H9 (cell line): ENCODE measurements at regions not wholly inside any gene's neighbourhood (a gene's known extent, or its start where the extent isn't known, plus 50 kb on each side); places are given as distances from the start of the nearest gene placed in this dataset.

Source experiments
- DNase-seq: peaks from one replicate; pipeline ENCODE4 v3.0.0-alpha.2; 2017
- H2AFZ ChIP-seq: one replicate; pipeline ENCODE4 v1.6.1; 2013; ENCODE audit warnings: mild to moderate bottlenecking, low read length, control low read depth, moderate library complexity
- H2AK5ac ChIP-seq: 2 replicates; pipeline ENCODE4 v1.6.1; 2013; ENCODE audit warnings: low read length, control low read depth, mixed read lengths; ENCODE audit not compliant: insufficient read length
- H2BK120ac ChIP-seq: one replicate; pipeline ENCODE4 v1.6.1; 2013; ENCODE audit warnings: low read depth, mild to moderate bottlenecking, low read length, control low read depth, inconsistent platforms; ENCODE audit not compliant: poor library complexity, severe bottlenecking
- H2BK12ac ChIP-seq: 2 replicates; pipeline ENCODE4 v1.6.1; 2013; ENCODE audit warnings: low read length, control low read depth, mixed read lengths, low read depth; ENCODE audit not compliant: insufficient read length
- H2BK15ac ChIP-seq: 2 replicates; pipeline ENCODE4 v1.6.1; 2013; ENCODE audit warnings: low read depth, low read length, control low read depth
- H2BK20ac ChIP-seq: one replicate; pipeline ENCODE4 v1.6.1; 2013; ENCODE audit warnings: low read depth, mild to moderate bottlenecking, low read length, control low read depth, inconsistent platforms; ENCODE audit not compliant: poor library complexity, severe bottlenecking
- H2BK5ac ChIP-seq: 2 replicates; pipeline ENCODE4 v1.6.1; 2013; ENCODE audit warnings: low read length, control low read depth, mixed read lengths; ENCODE audit not compliant: insufficient read length
- H3K14ac ChIP-seq: 2 replicates; pipeline ENCODE4 v1.6.1; 2013; ENCODE audit warnings: low read length, control low read depth; ENCODE audit not compliant: insufficient read depth
- H3K18ac ChIP-seq: 2 replicates; pipeline ENCODE4 v1.6.1; 2013; ENCODE audit warnings: low read depth, mild to moderate bottlenecking, mixed read lengths, low read length, control low read depth; ENCODE audit not compliant: insufficient read length
- H3K23ac ChIP-seq: 2 replicates; pipeline ENCODE4 v1.6.1; 2013; ENCODE audit warnings: low read length, control low read depth, mixed read lengths, low read depth; ENCODE audit not compliant: insufficient read length
- H3K23me2 ChIP-seq: 2 replicates; pipeline ENCODE4 v1.6.1; 2013; ENCODE audit warnings: low read depth, mild to moderate bottlenecking, mixed read lengths, low read length, control low read depth; ENCODE audit not compliant: insufficient read length, poor library complexity, severe bottlenecking
- H3K27ac ChIP-seq: 2 replicates; pipeline ENCODE4 v1.5.1; 2013; ENCODE audit warnings: low read length, control low read depth, mixed read lengths, low read depth; ENCODE audit not compliant: insufficient read length
- H3K27me3 ChIP-seq: 2 replicates; pipeline ENCODE4 v1.6.1; 2013; ENCODE audit warnings: low read length, control low read depth, inconsistent platforms; ENCODE audit not compliant: insufficient read depth
- H3K4ac ChIP-seq: 2 replicates; pipeline ENCODE4 v1.6.1; 2013; ENCODE audit warnings: low read depth, mild to moderate bottlenecking, control low read depth, inconsistent platforms, low read length, moderate library complexity
- H3K4me1 ChIP-seq: 2 replicates; pipeline ENCODE4 v1.6.1; 2013; ENCODE audit warnings: low read length, control low read depth, inconsistent platforms; ENCODE audit not compliant: insufficient read depth
- H3K4me2 ChIP-seq: 2 replicates; pipeline ENCODE4 v1.6.1; 2013; ENCODE audit warnings: low read length, control low read depth, mixed read lengths; ENCODE audit not compliant: insufficient read length, insufficient read depth
- H3K56ac ChIP-seq: 2 replicates; pipeline ENCODE4 v1.6.1; 2013; ENCODE audit warnings: low read depth, mild to moderate bottlenecking, mixed read lengths, low read length, control low read depth; ENCODE audit not compliant: insufficient read length
- H3K79me1 ChIP-seq: 2 replicates; pipeline ENCODE4 v1.6.1; 2013; ENCODE audit warnings: low read depth, mild to moderate bottlenecking, moderate library complexity, low read length, control low read depth, inconsistent platforms; ENCODE audit not compliant: insufficient read depth, poor library complexity, severe bottlenecking
- H3K79me2 ChIP-seq: 2 replicates; pipeline ENCODE4 v1.6.1; 2013; ENCODE audit warnings: low read length, control low read depth, inconsistent platforms; ENCODE audit not compliant: insufficient read depth
- H3K9ac ChIP-seq: 2 replicates; pipeline ENCODE4 v1.6.1; 2013; ENCODE audit warnings: low read length, control low read depth, mixed read lengths; ENCODE audit not compliant: insufficient read length; ENCODE audit errors: extremely low read depth
- H3K9me3 ChIP-seq: one replicate; pipeline ENCODE4 v1.6.1; 2013; ENCODE audit warnings: low read depth, low read length, inconsistent platforms; ENCODE audit not compliant: control insufficient read depth
- H3T11ph ChIP-seq: one replicate; pipeline ENCODE4 v1.6.1; 2013; ENCODE audit warnings: mild to moderate bottlenecking, low read length, control low read depth, inconsistent platforms
- H4K20me1 ChIP-seq: one replicate; pipeline ENCODE4 v1.6.1; 2013; ENCODE audit not compliant: control insufficient read depth, insufficient read length, insufficient read depth
- H4K5ac ChIP-seq: 2 replicates; pipeline ENCODE4 v1.6.1; 2013; ENCODE audit warnings: low read depth, mild to moderate bottlenecking, mixed read lengths, low read length, control low read depth; ENCODE audit not compliant: insufficient read length
- H4K8ac ChIP-seq: replicated peaks from 2 replicates; pipeline ENCODE4 v1.6.1; 2013; ENCODE audit warnings: low read length, control low read depth, mixed read lengths, low read depth; ENCODE audit not compliant: insufficient read length
- H4K91ac ChIP-seq: 2 replicates; pipeline ENCODE4 v1.6.1; 2013; ENCODE audit warnings: low read depth, mild to moderate bottlenecking, moderate library complexity, mixed read lengths, low read length, control low read depth; ENCODE audit not compliant: insufficient read length
- H3K27ac Mint-ChIP-seq, 3 experiments: 2 replicates in 2 of 3; 3 replicates in 1 of 3; pipeline ENCODE4 v1.8.0; 2020 to 2021; ENCODE audit warnings: mixed read lengths in 3 of 3, mild to moderate bottlenecking in 1 of 3, moderate library complexity in 1 of 3
- H3K27me3 Mint-ChIP-seq: 2 replicates; pipeline ENCODE4 v1.8.0; 2021; ENCODE audit warnings: low read depth, mild to moderate bottlenecking, moderate library complexity, mixed read lengths
- H3K36me3 Mint-ChIP-seq, 3 experiments: 2 replicates in 2 of 3; 3 replicates in 1 of 3; pipeline ENCODE4 v1.8.0; 2020 to 2021; ENCODE audit warnings: low read depth in 3 of 3, mixed read lengths in 3 of 3; ENCODE audit not compliant: insufficient read depth in 1 of 3
- H3K4me1 Mint-ChIP-seq, 2 experiments: 2 replicates each; pipeline ENCODE4 v1.8.0; 2020; ENCODE audit warnings: mixed read lengths in 2 of 2
- H3K4me3 Mint-ChIP-seq, 2 experiments: 2 replicates in 1 of 2; 3 replicates in 1 of 2; pipeline ENCODE4 v1.8.0; 2020 to 2021; ENCODE audit warnings: mild to moderate bottlenecking in 2 of 2, mixed read lengths in 2 of 2, moderate library complexity in 1 of 2
- H3K9me3 Mint-ChIP-seq, 2 experiments: 2 replicates in 1 of 2; 3 replicates in 1 of 2; pipeline ENCODE4 v1.8.0; 2020; ENCODE audit warnings: mild to moderate bottlenecking in 2 of 2, mixed read lengths in 2 of 2, moderate library complexity in 1 of 2
- WGBS: extraction: QIAGEN DNeasy Blood & Tissue Kit; methylation state at CpG from one replicate; pipeline ENCODE4 v1.1.7; 2013; ENCODE audit warnings: missing lambda C conversion rate, low lambda C conversion rate, mixed read lengths; ENCODE audit not compliant: insufficient read length; ENCODE audit errors: extremely low coverage; 5-methylcytosine and 5-hydroxymethylcytosine counted together
- TF ChIP-seq, protein P1 (sequence below): fragments of 200-600 bp; sonication (generic); conservative IDR thresholded peaks from 3 replicates; pipeline ENCODE4 v1.8.0; 2021; ENCODE audit warnings: antibody characterized with exemption, mild to moderate bottlenecking

DNA sequence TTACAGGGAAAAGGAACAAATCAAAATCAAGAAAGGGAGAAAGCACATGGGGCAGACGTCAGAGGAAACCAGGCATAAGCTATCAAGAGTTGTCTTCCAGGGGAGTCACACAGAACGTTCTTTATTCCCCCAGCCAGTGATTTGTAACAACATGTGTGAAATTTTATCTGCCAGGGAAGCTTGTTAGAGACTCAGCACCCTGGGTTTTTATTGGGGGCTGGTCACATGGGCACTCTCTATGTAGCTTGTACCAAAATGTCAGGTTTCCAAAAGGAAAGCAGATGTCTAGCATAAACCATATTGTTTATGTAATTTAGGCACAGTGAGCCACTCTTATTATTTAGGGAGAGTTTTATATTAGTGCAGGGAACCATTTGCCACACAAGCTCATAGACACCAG lies 440.4 kb upstream of the DCN start:
- no peak overlapping the region for H3K18ac ChIP-seq
- H3K23ac ChIP-seq, result no peak overlapping the region
- H3K4me1 ChIP-seq, result no peaks in the 10 kb centered on the region
- no peak overlapping the region for H2BK20ac ChIP-seq
- H2AFZ ChIP-seq, result no peak overlapping the region
- peaks cover 2 to 14% (median 3%) of the 10 kb centered on the region in 3 experiments; a peak in 5 of 7 replicates for H3K36me3 Mint-ChIP-seq
- H3K27me3 Mint-ChIP-seq, result no peaks in the 10 kb centered on the region
- H3K79me2 ChIP-seq, result no peaks in the 10 kb centered on the region
- H3K79me1 ChIP-seq, result no peaks in the 10 kb centered on the region
- H3K27me3 ChIP-seq, result no peaks in the 10 kb centered on the region
- no peak overlapping the region for H3K56ac ChIP-seq
- no peak overlapping the region for H3K27ac ChIP-seq
- H2BK15ac ChIP-seq, result no peak overlapping the region
- H2BK12ac ChIP-seq, result no peak overlapping the region
- no peak overlapping the region for H3K4ac ChIP-seq
- H4K91ac ChIP-seq, result no peak overlapping the region
- WGBS, result no CpG with 5 or more reads among the region's 2 CpGs
- TF ChIP-seq, protein P1, sequence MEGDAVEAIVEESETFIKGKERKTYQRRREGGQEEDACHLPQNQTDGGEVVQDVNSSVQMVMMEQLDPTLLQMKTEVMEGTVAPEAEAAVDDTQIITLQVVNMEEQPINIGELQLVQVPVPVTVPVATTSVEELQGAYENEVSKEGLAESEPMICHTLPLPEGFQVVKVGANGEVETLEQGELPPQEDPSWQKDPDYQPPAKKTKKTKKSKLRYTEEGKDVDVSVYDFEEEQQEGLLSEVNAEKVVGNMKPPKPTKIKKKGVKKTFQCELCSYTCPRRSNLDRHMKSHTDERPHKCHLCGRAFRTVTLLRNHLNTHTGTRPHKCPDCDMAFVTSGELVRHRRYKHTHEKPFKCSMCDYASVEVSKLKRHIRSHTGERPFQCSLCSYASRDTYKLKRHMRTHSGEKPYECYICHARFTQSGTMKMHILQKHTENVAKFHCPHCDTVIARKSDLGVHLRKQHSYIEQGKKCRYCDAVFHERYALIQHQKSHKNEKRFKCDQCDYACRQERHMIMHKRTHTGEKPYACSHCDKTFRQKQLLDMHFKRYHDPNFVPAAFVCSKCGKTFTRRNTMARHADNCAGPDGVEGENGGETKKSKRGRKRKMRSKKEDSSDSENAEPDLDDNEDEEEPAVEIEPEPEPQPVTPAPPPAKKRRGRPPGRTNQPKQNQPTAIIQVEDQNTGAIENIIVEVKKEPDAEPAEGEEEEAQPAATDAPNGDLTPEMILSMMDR, result no peak
- H2AK5ac ChIP-seq, result no peak overlapping the region
- peaks cover 10 to 14% of the 10 kb centered on the region in 2 experiments for H3K9me3 Mint-ChIP-seq
- no peak overlapping the region for H2BK120ac ChIP-seq
- no peak overlapping the region for H4K8ac ChIP-seq
- H3K4me3 Mint-ChIP-seq, result no peak overlapping the region
- H3K14ac ChIP-seq, result no peak overlapping the region
- H3T11ph ChIP-seq, result no peak overlapping the region
- no peak for DNase-seq
- H3K4me1 Mint-ChIP-seq, result peaks cover 2 to 6% of the 10 kb centered on the region in 2 experiments; a peak in 2 of 4 replicates
- no peak overlapping the region for H2BK5ac ChIP-seq
- no peak overlapping the region for H3K27ac Mint-ChIP-seq
- no peaks in the 10 kb centered on the region for H3K9me3 ChIP-seq
- H4K5ac ChIP-seq, result no peak overlapping the region
- H4K20me1 ChIP-seq, result no peaks in the 10 kb centered on the region
- no peak overlapping the region for H3K4me2 ChIP-seq
- H3K9ac ChIP-seq, result no peak overlapping the region
- no peaks in the 10 kb centered on the region for H3K23me2 ChIP-seq
